Right ventricle myocardium superior (tissue), 1 donor: ENCODE measurements at regions not wholly inside any gene's neighbourhood (a gene's known extent, or its start where the extent isn't known, plus 50 kb on each side); places are given as distances from the start of the nearest gene placed in this dataset.
A peak's percentile ranks its signal among the peaks of the same experiment; 100 is the strongest.

ENCODE experiments used
- ATAC-seq: fragments of 200-7000 bp; cut with Tn5 transposase; one replicate; pipeline ENCODE4 v1.9.1; 2020; ENCODE audit warnings: mild to moderate bottlenecking; ENCODE audit not compliant: poor library complexity
- DNase-seq: peaks from one replicate; pipeline ENCODE4 v3.0.0-alpha.2; 2020
- intact Hi-C: fragments of 100-400 bp; cut with DNase I; formaldehyde crosslinking; loops from one replicate; pipeline ENCODE4 v1.11.2; 2022
- donor health status: DM: no; HTN: yes; CAD: no; lungs with severe emphysema.

DNA sequence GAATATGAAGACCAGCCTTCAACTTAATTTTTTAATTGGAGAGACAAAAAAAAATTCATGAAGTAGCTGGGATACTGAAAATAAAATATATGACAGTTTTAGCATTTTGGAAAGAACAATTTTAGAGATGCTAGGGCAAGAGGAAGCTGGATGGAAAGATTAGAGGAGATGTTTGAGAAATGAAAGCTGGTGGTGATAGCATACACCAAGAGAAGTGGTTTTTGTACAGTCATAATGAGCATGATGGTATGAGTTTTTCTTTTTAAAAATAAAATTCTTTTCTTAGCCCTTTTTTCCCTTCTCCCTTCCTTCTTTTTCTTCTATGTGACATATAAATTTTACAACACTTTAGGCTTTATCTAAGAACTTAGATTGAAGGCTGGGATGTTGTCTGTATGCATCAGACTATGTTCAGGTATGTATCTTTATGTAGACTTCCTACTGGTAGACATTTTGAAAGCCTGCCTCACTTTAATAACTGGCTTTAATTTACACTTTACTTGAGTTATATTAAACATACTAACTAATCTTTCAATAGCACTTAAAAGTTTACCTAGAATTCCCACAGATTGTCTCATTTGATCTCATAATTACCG lies 522.5 kb downstream of the TLE4 start:
- intact Hi-C loops: no loop called here
- ATAC-seq (no peak), DNase-seq (no peak)

DNA sequence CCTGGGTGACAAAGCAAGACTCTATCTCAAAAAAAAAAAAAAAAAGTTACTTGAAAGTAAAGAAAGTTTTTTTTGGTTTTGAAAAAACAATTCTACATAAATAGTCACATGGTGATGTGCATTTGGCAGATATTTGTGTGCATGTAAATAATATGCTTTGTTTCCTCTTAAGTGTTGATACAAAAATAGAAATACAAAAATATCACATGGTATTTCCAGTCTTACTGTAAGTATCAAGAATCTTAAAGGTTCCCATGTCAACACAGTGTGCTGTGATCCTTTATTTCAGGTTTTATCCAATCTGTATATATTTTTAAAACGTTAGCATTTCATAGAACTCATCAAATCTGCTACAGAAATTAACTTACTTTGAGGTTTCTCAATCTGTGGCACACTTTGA lies 521.9 kb downstream of the TLE4 start:
- intact Hi-C loops: no loop called here
- no peak for ATAC-seq
- DNase-seq: no peak

GRCh38 chr9:80091526-80091925 lies 519.8 kb downstream of the TLE4 start:
- intact Hi-C loops: no loop called here
- DNase-seq (no peak), ATAC-seq (no peak)

GRCh38 chr9:80090317-80090716 lies 518.6 kb downstream of the TLE4 start:
- intact Hi-C loops: no loop called here
- ATAC-seq (no peak), DNase-seq (no peak)

DNA sequence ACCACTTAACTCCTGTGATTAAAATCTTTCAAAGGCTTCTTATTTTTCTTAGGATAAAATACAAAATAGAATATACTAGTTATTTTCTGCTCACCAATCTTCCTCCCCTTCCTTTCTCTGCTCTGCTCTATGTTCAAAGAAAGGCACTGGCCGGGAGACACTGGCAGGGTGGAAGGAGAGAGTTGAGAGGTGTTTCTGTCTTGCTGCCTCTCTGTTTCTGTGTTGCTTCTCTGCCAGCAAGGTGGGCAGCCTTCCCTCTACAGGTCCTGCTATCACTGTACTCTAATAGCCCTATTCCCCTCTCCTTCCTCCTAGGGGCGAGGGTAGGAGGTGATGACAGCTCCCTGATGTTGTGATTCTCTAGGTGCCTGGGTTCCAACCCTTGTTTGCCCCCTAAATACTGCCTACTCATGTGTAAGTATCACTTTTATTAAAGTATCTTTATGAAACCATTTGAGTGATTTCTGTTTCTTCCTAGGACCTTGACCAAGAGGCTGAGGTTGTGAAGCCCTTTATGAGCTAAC lies 515.1 kb downstream of the TLE4 start:
- intact Hi-C loops: no loop called here
- no peak for ATAC-seq
- DNase-seq: no peak

DNA sequence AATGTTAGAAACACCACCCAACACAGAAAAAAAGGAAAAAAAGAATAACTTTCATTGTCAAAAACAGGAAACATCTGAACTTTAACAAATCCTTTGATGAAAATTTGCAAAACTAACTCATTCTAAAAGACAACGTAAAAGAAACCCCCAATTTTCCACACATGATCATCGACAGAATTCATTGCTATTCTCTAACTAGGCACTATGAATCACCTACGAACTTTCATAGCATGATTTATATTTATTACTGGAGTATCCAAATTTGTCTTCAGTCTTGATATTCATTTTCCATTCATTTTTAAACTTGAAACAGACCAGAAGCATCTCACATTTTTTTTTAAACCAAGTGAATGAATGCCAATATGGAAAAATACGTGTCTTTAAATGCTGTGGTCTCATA lies 514.6 kb downstream of the TLE4 start:
- intact Hi-C loops: no loop called here
- ATAC-seq: no peak
- no peak for DNase-seq

- no peak for ATAC-seq
- intact Hi-C loops: no loop called here
- DNase-seq: no peak
Measured at GRCh38 chr9:80085668-80086067, 513.9 kb downstream of the TLE4 start.

GRCh38 chr9:80082213-80082612 lies 510.4 kb downstream of the TLE4 start:
- ATAC-seq (no peak), DNase-seq (no peak)
- intact Hi-C loops: no loop called here

DNA sequence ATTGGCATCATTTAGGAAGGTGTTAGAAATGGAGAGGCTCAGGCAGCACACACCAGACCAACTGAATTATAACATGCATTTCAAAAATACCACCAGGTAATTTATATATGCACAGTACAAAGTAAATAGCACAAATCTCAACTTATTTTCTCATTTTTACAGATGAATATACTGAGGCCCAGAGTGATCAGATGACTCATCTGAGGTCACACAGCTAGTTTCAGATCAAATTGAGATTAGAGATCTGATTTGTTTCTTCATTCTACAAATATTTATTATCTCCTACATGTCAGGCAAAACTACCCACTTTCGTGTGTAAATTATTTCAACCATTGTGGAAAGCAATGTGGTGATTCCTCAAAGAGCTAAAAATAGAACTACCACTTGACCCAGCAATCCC lies 507.1 kb downstream of the TLE4 start:
- DNase-seq (no peak), ATAC-seq (no peak)
- intact Hi-C loops: no loop called here

GRCh38 chr9:80077059-80077458 lies 505.3 kb downstream of the TLE4 start:
- no peak for ATAC-seq
- intact Hi-C loops: no loop called here

DNA sequence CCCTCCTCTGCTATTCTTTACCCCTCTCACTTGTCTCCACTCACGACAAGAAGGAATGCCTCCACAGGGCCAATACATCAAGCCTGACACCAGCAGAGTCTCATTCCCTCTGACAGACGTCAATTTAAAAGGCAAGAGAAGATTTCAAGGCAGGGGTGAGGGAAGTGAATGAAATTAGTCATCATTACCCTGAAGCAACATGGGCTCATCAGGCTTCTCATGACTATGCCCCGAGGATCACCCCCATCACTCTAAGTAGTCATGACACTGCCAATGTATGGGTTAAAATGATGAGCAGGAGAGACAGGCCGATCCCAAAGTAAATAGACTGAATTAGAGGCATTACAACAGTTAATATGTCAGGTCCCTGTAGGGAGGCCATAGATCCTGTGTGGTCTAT lies 504.4 kb downstream of the TLE4 start:
- DNase-seq (no peak), ATAC-seq (no peak)
- intact Hi-C loops: no loop called here

More at GRCh38 chr9:80077059-80077458, 505.3 kb downstream of the TLE4 start:
- no peak for DNase-seq

DNA sequence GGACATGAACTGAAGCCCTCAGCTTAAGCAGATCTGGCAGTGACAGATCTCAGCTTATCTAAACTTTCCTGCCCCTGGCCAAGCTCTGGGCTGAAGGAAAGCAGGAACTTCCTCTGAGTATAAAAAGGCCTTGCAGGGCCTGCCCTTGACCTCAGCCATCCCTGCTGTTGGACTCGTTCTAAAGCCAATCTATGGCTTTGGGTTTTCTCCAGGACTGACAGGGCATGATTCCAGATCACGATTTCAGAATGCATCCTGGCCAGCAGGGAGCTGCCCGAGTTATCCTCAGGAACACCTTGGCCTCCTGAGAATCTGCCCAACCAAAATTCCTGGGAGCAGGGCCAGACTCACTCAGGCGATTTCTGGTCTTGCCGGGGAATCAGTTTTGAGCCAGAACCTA lies 502.7 kb downstream of the TLE4 start:
- no peak for DNase-seq
- peak; percentile 49 for ATAC-seq
- intact Hi-C loops: no loop called here

- intact Hi-C loops: no loop called here
- DNase-seq: no peak
- ATAC-seq: no peak
Measured at GRCh38 chr9:80072451-80072850, 500.7 kb downstream of the TLE4 start.

GRCh38 chr9:80070071-80070742 lies 498.4 kb downstream of the TLE4 start:
- ATAC-seq: no peak
- DNase-seq: no peak
- intact Hi-C loops: no loop called here

DNA sequence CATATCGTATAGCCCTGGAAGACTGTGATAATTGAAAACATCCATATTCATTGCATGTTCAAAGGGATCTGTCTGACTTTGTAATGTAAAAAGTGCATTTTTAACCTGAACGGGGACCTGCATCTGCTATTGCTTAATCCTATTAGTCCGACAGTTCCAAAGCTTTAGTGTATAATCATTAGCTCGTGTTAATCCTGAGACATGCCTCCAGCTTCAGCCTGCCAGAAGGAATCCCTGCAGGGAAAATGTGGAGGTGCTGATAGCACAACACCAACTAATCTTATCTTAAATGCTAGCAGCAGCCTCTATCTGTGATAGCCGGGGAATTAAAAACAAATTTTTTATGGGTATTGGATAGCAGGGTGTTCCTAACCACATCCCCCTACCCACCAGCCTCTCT lies 495.2 kb downstream of the TLE4 start:
- intact Hi-C loops: no loop called here
- DNase-seq (no peak), ATAC-seq (no peak)

GRCh38 chr9:80062567-80062966 lies 490.8 kb downstream of the TLE4 start:
- intact Hi-C loops: no loop called here
- ATAC-seq (no peak), DNase-seq (no peak)

DNA sequence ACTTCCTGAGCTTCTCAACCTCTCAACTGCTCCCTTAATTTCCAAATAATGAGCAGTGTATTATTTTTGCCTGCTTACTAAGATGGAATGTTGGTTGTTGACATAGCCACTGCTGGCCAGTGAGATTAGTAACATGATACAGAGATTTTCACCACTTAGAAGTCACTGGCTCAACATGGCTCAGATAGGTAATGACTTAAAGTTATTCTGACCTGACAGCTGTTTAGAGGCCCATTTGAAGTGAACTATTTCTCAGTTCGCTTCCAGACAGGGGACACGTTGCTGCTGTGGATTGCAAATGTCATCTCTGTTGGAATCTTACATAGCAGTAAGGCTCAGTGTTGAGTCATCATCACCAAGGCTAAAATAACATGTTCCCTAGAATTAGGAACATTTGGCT lies 490.2 kb downstream of the TLE4 start:
- ATAC-seq: peak; percentile 71
- DNase-seq: no peak
- intact Hi-C loops: no loop called here

- DNase-seq (no peak), ATAC-seq (no peak)
- intact Hi-C loops: no loop called here
Measured at GRCh38 chr9:80061096-80061495, 489.3 kb downstream of the TLE4 start.

- ATAC-seq: no peak
- DNase-seq: no peak
- intact Hi-C loops: no loop called here
Measured at GRCh38 chr9:80059979-80060378, 488.2 kb downstream of the TLE4 start.

DNA sequence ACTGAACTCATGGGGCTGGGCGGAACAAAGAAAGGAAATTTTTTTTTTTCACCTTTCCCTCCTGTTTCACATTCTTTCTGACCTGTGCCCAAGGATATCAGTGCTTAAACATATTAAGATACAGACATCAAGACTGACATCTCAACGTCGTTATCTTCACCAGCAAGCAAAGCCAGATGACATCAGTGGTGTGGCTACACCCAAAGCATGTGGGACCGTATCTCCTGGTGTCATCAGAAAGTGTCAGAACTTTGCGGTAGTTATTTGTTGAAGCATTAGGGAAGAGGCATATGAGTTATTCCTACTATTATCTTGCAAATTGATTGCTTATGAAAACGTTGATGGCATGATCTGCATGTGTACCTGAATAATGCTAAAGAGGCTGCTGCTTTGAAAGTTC lies 487.4 kb downstream of the TLE4 start:
- no peak for DNase-seq
- ATAC-seq: no peak
- intact Hi-C loops: no loop called here

GRCh38 chr9:80052830-80053229 lies 481.1 kb downstream of the TLE4 start:
- DNase-seq (no peak), ATAC-seq (no peak)
- intact Hi-C loops: no loop called here
